AG08396 (cell line): ENCODE measurements at regions not wholly inside any gene's neighbourhood (a gene's known extent, or its start where the extent isn't known, plus 50 kb on each side); places are given as distances from the start of the nearest gene placed in this dataset.
"Not testable (repeated sequence)": the region's sequence is repeated elsewhere in the genome, so short reads cannot be mapped to it uniquely, and the experiment has no call there.

Experiments
- DNase-seq: peaks from one replicate; pipeline ENCODE4 v3.0.0; 2012; ENCODE audit warnings: low spot score, mixed read lengths

DNA sequence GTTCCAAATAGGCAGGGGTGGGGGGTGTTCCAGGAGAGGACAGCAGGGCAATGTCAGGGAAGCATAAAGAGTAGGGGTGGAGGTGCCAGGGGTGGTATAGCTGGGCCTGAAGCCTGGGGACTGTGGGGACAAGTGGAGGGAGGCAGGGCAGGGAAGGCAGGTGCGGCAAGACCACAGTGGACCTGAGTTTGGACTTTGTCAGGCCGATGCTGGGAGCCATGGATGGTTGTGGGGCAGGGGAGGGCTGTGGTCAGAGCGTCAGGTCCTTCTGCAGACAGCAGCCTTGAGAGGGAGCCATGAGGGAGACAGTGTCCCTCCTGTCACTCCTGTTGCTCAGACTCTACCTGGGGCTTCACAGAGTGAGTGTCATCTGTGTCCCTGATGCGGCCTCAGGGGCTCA, 320.3 kb downstream of the PTPRU start:
- DNase-seq = no peak

DNA sequence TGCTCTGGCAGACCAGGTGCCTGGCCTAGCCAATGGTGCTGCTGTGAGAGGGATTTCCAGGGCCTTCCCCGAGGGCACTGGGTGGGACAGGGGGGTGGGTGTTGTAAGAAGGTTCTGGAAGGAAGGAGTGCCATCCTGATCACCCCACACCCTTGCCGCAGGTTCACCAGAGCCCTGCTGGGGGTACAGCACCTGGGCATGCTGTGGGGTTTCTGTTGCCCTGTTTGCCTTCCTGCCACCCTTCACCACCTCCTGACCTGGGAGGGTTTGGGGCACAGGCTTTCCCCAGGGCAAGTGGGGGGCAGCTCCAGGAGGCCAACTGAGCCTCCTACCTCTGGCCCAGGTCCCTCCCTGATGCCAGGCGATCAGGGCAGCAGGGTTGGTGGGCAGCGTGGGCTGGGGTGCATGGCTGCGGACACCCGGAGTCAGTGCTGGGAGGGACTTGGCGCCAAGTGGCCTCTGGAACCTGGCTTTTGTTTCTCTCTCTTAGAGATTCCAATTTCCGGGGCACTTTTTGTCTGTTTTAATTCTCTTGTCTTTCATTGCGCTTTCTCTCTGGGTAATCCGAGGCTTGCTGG, 318.8 kb downstream of the PTPRU start:
- no peak for DNase-seq

DNA sequence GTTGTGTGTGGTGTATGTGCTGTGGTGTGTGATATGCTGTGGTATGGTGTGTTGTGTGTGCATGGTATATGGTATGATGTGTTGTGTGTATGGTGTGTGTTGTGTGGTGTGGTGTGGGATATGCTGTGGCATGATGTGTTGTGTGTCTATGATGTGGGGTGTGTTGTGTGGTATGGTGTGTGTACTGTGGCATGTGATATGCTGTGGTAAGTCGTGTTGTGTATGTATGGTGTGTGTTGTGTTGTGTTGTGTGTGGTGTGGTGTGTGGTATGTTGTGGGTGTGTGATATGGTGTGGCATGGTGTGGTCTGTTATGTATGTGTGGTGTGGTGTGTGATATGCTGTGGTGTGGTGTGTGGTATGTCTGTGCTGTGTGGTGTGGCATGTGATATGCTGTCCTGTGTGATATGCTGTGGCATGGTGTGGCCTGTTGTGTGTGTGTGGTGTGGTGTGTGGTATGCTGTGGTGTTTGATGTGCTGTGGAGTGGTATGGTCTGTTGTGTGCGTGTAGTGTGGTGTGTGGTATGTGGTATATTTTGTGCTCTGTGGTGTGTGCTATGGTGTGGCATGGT, 318.0 kb downstream of the PTPRU start:
- DNase-seq = no peak

DNA sequence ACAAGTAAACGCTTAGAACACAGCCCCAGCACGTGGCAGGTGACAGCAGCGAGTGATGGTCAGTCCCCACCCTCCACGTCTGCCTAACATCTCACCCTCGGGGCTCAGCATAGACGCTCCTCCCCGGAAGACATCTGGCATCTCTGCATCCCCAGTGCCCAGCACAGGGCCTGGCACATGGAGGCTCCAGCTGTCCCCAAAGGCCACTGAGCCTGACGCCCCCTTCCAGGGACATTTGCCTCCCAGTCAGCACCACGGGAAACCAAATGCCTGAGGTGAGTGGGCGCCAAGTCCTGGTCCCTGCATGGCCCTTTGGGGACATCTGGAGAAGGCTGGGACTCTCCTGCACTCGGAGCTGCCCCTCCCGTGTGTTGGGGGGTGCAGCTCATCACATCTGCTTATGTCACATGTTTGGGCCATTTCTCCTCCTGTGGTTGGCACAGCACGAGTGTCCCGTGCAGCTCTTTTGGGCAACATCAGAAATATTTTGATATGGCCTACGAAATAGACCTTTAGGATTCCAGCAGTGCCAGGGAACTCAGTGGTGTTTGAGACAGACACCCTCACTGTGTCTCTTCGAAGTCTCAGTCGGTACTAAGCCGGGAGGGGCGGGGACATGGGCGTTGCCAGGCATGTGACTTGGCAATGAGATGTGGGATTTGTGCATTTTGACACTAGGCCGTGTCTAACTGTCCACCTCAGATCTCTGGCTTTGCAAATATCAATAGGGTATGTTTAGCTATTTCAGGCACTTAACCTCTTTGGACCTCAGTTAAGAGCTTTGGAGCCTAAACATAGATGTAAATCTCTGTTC, 315.0 kb downstream of the PTPRU start:
- no peak for DNase-seq

DNA sequence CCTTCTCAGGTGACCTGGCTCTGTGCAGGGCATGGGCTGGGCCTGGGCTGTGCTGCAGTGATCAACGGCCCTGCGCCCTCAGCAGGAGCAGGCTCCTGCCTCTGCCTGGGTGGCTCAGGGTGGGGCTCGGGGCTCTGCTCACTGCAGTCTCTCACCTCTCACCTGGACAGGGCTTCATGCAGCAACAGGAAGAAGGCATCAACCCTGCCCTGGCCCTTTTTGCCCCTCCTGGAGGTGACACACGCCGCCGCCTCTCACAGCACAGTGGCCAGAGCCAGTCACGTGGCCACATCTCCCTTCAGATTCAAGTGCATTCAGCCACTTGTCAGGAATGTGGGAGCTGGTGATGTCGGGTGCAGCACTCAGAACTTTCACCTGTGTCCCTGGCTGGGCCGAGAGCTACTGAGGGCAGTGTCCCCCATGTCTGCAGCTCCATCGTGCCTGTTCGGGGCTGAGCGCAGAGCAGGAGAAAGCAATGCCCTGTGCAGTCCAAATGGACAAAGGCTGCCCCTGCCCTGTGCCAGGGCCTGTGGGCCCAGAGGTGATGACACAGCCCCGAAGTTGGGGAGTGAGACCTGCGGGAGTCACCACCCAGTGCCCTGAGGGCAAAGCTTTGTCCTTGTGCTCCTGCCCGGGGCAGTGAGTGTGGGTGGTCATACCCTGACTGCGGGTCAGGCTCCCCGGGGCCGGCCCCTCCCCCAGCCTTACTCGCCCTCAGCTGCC, 314.0 kb downstream of the PTPRU start:
- DNase-seq = no peak

DNA sequence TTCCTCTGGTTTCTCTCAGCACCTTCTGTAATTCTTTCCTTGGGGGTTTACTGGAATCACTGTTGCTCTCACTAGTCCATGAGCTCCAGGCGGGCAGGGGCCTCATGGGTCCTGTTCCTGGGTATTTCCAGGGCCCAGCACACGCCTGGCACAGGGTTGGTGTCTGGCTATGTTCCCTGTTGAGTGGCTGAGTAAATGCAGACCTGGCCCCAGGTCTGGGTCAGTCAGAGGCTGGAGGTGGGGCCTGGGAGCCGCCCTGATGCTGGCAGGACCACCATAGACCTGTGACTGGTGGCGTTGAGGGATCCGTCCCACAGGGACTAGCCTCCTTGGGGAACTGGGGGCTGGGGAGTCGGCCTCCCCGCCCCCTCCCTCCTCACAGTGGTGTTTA, 313.4 kb downstream of the PTPRU start:
- not testable (repeated sequence) for DNase-seq

DNA sequence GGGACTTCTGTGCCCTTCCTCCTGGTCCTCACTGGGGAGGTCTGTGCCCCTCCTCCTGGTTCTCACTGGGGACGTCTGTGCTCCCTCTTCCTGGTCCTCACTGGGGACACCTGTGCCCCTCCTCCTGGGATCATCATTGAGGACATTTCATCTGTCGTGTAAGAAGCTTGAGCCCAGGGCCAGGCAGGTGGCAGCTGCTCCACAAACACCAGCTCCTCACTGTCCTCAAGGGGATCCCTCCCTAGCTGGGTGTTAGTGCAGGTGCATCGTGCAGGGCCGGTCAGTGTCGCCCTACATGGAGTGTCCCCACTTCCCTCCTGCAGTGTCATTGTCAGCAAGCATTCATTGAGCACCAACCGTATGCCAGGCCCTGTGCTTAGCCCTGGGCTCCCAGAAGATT, 312.7 kb downstream of the PTPRU start:
- DNase-seq = no peak

DNA sequence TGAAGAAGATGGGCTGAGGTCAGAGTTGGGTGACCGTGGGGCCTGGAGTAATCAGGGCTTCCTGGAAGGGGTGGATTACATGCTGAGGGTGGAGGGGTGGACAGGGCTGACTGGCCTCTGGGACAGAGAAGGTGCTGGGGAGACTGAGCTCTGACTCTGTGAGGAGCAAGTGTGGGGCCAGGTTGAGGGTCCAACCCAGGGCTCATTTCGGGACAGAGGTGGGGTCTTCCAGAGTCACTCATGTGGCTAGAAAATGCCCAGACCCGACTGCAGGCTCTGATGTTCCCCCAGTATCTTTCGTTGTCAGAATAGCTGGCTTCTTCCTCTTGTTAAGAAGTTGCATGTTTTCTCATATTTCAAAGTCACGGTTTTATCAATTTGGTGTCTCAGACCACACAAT, 311.8 kb downstream of the PTPRU start:
- DNase-seq = no peak

DNA sequence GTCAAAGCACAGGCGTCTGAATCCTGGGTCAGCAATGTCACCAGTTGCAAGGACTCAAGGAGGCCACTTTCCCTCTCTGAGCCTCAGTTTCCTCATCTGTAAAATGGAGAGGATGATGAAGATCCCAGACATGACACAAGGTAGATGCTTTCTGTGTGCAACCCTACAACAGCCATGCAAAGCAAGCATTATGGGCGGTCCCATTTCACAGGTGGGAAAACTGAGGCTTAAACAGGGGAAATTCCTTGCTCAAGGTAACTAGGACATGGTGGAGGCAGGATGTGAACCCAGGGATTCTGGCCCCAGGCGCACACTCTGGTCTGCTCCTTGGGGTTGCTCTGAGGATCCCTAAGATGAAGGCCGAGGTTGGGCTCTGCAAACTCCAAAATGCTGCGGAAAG, 311.0 kb downstream of the PTPRU start:
- DNase-seq = no peak

DNA sequence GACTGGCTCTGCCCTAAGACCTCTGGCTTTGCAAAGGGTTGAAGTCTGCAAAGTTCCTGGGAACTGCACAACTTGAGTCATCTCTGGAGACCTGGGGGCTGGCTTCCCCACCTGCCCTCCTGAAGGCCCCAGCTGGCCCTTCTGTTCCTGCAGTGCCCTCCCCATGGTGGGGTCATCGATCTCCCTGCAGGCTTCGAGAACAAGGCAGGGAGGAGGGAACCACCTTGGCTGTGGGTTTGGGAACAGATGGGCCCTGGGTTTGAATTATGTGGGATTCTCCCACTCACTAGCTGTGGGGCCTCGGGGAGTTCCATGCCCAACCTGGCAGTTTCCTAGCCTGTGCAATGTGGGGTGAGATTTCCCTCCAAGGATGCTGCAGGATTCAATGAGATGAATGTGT, 310.2 kb downstream of the PTPRU start:
- no peak for DNase-seq

DNA sequence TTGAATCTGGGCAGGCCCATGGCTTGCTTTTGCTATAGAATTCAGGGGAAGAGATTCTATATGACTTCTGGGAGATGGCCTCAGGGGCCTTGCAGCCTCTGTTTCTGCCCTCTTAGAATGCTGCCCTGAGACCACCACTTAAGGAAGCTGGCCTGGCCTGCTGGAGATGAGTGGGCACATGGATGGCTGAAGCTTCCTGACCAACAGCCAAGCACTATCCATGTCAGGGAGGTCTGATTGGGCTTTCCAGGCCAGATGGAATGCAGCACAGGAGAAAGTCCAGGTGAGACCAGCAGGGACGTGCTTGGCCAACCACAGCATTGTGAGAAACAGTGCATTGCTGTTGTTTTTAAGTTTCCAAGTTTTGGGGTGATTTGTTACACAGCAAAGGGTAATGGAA, 308.1 kb downstream of the PTPRU start:
- no peak for DNase-seq

DNA sequence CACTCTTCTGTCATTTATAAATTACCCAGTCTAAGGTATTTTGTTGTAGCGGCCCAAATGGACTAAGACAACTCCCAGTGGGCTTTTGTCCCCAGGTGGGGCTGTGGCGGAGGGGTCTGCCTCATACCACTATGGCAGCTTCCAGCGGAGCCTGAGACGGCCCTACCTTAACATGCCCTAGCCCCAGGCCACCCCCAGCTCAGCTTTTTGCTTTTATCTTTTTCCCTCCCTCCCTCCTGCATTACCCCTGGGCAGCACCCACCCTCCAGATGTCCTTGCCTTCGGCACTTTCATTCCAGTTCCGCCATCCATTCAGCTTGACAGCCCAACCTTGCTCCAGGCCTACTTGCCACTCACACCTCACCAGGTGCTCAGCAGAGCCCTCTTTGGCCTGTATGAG, 307.3 kb downstream of the PTPRU start:
- no peak for DNase-seq

DNA sequence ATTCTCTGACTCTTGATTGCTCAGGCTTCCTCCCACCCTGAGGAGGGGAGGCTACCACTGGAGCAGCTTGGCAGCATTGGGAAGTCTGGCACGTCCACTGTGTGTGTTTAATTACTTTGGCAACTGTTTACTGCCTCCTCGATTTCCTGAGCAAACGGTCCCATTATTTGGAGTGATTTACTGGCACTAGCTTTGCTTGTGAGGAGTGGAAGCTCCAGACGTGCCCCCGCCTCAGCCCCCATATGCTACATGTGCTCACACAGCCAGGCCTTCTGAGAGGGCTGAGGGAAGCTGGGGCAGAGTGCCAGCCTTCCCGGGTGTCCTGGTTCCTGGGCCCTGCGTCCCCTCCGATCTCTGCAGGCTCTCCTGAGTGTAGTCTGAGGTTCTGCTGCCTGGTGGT, 306.2 kb downstream of the PTPRU start:
- DNase-seq = no peak

DNA sequence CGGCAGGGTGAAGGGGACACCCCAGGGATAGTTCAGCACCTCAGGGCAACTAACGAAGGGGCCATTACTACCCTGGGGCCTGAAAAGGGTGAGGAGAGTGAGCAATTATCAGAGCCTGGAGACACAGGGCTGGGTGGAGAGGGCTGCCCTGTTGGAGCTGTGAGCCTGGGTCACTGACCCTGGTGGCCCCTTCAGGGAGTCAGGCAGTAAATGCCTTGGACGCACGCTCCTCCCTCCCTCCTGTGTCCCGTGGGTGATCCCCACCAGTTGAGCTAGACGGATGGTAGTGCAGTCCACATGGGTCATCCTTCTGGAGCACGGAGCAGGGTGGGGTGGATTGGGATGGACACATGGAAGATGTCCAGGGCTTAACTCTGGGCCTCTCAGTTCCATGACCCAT, 305.3 kb downstream of the PTPRU start:
- DNase-seq = no peak

DNA sequence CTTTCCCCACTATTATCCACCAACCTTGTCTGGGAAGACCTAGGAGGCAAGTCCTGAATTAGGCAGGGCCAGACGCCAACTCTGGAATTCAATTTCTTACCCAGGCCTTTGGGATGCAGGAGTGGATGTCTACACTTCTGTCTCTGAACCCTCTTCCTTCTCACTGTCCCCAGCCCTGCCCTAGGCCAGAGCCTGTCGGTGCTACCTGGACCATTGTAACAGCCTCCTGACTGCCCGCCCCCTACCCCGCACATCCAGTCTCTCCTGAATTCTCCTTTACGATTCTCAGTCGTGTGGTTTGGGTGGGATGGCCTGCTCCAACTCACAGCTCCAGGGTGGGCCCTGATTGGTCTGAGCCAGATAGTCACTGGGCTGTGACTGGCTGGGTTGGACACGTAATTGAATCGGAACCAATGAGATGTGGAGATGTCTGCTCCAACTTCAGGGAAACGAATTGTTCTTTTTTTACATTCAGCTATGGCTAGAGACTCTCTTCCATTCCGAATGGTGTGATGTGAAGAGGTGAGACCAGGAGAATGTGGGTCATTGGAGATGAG, 304.6 kb downstream of the PTPRU start:
- DNase-seq = no peak

DNA sequence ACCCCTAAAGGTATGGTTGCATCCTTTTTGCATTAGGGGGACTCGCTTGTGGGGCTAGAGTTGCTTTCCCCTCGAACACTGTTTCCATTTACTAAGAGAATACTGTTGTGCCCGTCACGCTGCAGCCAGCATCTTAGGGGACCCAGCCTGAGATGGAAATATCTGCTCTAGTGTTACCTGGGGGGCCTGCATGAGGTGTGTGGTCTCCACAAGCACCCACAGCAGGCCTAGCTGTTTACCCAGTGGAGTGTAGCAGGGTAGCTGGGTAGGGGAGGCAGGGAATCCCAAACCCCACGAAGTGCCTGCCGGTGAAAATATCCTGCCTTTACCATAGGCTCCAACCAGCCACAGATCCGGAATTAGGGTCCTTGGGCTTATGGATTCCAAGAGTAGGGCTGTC, 303.6 kb downstream of the PTPRU start:
- no peak for DNase-seq

DNA sequence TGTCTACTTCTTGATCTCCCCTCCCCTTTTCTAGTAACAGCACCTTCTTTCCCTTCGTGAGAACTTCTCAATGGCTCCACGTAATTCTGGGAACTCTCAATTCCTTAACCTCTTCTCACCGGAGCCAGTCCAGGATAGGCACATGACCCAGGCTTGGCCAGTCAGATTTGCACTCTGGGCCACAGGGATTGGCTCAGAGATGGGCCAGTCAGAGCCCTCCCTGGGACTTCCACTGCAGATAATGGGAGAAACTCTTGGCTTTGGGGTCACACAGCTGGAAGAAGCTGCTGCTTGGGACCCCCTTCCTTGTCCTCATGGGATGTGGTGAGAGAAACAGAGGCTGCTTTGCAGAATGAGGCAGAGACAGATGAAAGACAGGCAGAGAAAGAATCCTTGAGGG, 302.3 kb downstream of the PTPRU start:
- DNase-seq = no peak

DNA sequence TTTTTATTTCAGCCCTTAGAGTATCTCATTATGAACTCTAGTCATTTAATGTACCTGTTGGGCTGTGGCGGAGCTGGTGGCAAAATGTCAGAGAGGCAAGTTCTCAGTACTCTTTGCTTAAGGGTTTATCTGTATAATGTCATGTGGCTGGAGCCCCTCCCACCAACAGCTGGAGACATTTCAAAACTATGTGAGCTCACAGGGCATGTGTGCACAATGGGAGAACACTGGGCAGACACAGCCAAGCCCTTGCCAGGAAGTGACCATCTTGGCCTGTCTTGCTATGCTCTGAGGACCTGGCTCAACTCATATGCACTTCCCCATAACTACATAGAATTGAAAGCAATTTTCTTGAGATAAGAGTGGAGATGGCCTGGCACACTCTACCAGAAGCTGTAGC, 296.4 kb downstream of the PTPRU start:
- no peak for DNase-seq

DNA sequence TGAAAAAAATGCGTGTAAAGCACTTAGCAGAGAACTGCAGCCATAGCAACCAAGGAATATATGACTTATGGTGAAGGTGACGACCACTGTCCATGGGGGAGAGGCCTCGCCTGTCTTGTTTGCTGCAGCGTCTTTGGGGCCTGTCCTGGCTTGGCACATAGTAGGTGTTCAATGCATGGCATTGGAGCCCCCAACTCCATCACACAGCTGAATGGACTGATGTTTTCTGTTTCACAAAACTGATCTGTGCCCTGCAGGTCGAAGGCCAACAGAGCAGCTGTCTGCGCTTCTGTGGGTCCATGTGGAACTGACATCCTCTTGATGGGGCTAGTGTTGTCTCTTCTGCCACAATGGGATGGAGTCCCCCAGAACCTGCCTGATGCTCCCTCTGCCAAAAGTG, 296.0 kb downstream of the PTPRU start:
- DNase-seq = no peak

DNA sequence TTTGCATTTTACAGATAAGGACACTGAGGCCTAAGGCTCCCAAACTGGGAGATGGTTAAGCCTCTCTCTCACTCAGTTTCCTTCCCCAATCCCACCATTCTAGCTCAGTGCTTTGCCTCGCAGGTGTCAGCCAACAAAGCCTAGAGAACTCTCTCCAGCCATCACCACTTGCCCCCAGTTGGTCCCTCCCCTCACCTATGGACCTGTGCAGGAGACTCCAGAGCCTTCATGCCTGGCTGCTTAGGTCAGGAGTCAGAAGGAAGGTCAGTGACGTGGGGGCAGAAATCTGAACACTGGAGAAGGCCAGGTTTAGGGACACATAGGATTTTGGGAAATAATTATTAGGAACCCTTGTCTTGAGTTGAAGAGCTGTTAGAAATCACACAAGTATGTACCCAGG, 295.3 kb downstream of the PTPRU start:
- no peak for DNase-seq

DNA sequence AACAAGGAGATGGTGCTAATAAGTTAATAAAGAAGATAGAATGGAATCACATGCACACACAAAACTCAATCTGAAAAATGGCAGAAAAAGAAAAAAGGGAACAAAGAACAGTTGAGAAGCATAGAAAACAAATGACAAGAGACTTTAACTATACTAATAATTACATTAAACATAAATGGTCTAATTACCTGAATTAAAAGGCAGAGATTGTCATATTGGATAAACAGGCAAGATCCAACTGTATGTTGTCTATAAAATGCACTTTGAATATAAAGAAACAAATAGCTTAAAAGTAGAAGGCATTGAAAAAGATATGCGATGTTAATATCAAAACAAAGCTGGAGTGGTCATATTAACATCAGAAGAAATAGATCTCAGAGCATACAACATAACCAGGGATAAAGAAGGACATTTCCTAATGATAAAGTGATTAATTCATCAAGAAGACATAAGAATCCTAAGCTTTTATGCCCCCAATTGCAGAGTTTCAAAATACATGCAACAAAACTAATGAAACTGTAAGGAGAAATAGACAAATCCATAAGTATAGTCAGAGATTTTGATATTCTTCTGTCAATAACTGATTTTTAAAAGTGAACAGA, 293.5 kb downstream of the PTPRU start:
- DNase-seq = no peak

DNA sequence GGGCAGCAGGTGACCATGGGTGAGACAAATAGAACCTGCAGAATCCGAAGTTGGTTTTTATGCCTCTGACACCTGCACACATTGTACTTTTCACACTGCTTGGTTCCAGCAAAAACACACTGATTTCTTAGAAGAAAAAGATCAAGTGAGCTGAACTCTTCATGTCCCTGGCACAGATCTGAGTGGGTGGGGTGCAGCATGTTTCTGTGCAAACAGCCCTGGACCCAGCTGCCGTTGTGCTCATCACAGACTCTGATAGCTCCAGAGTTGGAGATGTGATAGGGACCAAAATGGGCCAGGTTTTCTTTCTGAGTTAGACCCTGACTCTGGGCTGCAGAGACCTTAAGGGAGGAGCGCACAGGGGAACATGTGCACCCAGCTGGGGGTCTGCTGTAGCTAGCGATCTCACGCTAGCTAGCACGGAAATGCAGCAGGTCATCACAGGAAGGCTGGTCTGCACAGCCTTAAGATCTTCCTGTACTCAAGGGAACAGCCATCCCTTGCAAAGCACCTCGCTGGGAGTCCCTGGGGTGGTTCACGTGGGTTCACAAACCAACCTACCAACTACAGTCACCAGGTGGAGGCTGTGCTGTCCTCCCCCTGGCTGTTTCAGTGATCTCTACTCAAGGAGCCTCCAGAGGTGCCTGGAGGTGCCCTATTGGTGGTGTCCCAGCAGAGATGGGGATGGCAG, 291.1 kb downstream of the PTPRU start:
- DNase-seq = no peak
